ENCODE measurements at regions not wholly inside any gene's neighbourhood (a gene's known extent, or its start where the extent isn't known, plus 50 kb on each side); places are given as distances from the start of the nearest gene placed in this dataset.

DNA sequence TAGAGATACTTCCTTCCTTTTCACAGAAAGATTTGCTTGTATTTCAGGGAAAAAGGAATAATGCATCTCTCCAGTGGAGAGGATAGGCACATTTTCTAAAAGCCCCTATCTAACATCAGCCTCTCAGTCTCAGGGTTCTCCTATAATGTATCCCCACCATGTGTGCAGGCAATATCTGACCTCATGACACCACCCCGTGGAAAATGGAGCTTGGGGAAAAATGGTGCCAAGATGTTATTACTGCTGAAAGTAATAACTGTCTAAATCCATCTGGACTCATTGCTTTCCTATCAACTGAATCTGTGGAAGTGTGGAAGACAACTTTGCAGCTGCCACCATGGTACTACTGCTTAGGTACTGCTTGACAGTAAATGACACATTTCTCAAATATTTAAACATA lies 574.3 kb downstream of the LRRC70 start:
- H2BK120ac ChIP-seq (ENCODE audit: low read depth, low read length) = no peak overlapping the region
- no peak overlapping the region for H3K14ac ChIP-seq (replicated peaks; ENCODE audit: low read depth, low read length)
- no peak overlapping the region for H2BK5ac ChIP-seq (ENCODE audit: low read depth, low read length, poor library complexity, severe bottlenecking)
- H3K9me1 ChIP-seq (ENCODE audit: insufficient read depth, low read length) = no peaks in the 10 kb centered on the region
- no peak overlapping the region for H3K27ac ChIP-seq (ENCODE audit: insufficient read depth, low read length)
- BruUV-seq (replicated peaks) = no TSS peak
- ChIA-PET CTCF (no interaction called here), POLR2A (ENCODE audit: unreplicated experiment) (no interaction called here)
- ATAC-seq (ENCODE audit: low read depth) = no peak
- H3K9ac ChIP-seq (ENCODE audit: low read depth, low read length) = no peak overlapping the region
- no peaks in the 10 kb centered on the region for H3K79me1 ChIP-seq (ENCODE audit: low read depth in 1 of 2, low read length in 2 of 2)
- H3K18ac ChIP-seq (ENCODE audit: low read depth, low read length) = no peak overlapping the region
- no peaks in the 10 kb centered on the region for H3K27me3 ChIP-seq (ENCODE audit: control insufficient read depth, insufficient read depth, low read length)
- dilution Hi-C loops (cut with HindIII; ENCODE audit: low sequenced_read_pairs, unreplicated experiment) (no loop called here), intact Hi-C loops (cut with micrococcal nuclease) (no loop called here), in situ Hi-C loops (cut with MboI; ENCODE audit: low sequenced_read_pairs) (no loop called here)
- no peak overlapping the region for H2AFZ ChIP-seq (replicated peaks; ENCODE audit: low read length, poor library complexity)
- H4K20me1 ChIP-seq (ENCODE audit: insufficient read depth, low read length) = no peaks in the 10 kb centered on the region
- H3K4ac ChIP-seq (ENCODE audit: low read depth, low read length) = no peak overlapping the region
- no peak overlapping the region for H3K23ac ChIP-seq (ENCODE audit: low read depth, low read length)
- H3K9me3 ChIP-seq (ENCODE audit: control insufficient read depth, insufficient read depth, low read length) = 0 out of 2 replicates have a peak, but pooled peaks cover 2% of the 10 kb centered on the region
- H2AK5ac ChIP-seq (ENCODE audit: low read depth, low read length) = no peak overlapping the region
- H2BK15ac ChIP-seq (ENCODE audit: low read depth, low read length) = no peak overlapping the region
- no peak overlapping the region for H3K4me3 ChIP-seq (ENCODE audit: insufficient read depth, low read depth, low read length)
- H2BK20ac ChIP-seq (ENCODE audit: low read depth, low read length) = no peak overlapping the region
- no peaks in the 10 kb centered on the region for H3K36me3 ChIP-seq (ENCODE audit: control insufficient read depth, insufficient read depth, low read length)
- WGBS, 2 experiments (ENCODE audit: extremely low coverage in 2 of 2, insufficient read length in 1 of 2) = no CpG with 5 or more reads among the region's 1 CpG
- no peak overlapping the region for H3K4me2 ChIP-seq (ENCODE audit: low read depth, low read length)
- H4K8ac ChIP-seq (ENCODE audit: low read depth in 2 of 2, low read length in 2 of 2) = no peak overlapping the region
- DNase-seq = no peak
- no peak overlapping the region for H3K56ac ChIP-seq (ENCODE audit: extremely low read depth, insufficient read depth, low read length)
- H4K5ac ChIP-seq (ENCODE audit: low read depth, low read length) = no peak overlapping the region
- TF ChIP-seq MAFK (IDR thresholded peaks at IDR 0.05; ENCODE audit: low read depth, low read length) = no peak
- no peak for TF ChIP-seq SMC3 (IDR thresholded peaks at IDR 0.05; ENCODE audit: low read depth, low read length)
- TF ChIP-seq, protein P1, sequence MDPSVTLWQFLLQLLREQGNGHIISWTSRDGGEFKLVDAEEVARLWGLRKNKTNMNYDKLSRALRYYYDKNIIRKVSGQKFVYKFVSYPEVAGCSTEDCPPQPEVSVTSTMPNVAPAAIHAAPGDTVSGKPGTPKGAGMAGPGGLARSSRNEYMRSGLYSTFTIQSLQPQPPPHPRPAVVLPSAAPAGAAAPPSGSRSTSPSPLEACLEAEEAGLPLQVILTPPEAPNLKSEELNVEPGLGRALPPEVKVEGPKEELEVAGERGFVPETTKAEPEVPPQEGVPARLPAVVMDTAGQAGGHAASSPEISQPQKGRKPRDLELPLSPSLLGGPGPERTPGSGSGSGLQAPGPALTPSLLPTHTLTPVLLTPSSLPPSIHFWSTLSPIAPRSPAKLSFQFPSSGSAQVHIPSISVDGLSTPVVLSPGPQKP (IDR thresholded peaks at IDR 0.05; ENCODE audit: borderline replicate concordance, low read depth, low read length) = no peak
- no peak for TF ChIP-seq MAZ (IDR thresholded peaks at IDR 0.05; ENCODE audit: borderline replicate concordance, low read depth, low read length)
- TF ChIP-seq NFE2L2 (IDR thresholded peaks at IDR 0.05; ENCODE audit: low read depth, low read length) = no peak
- no peak for TF ChIP-seq RFX5 (IDR thresholded peaks at IDR 0.05; ENCODE audit: low read depth, low read length)
- H3K4me1 ChIP-seq (ENCODE audit: control insufficient read depth, insufficient read depth, low read length) = no peaks in the 10 kb centered on the region
- H4K91ac ChIP-seq (ENCODE audit: insufficient read depth, low read depth, low read length) = no peak overlapping the region
- no peak overlapping the region for H2AK9ac ChIP-seq (replicated peaks; ENCODE audit: low read depth, low read length, poor library complexity)

All from IMR-90 (cell line).